Fibroblast of lung (primary cell): ENCODE measurements at regions not wholly inside any gene's neighbourhood (a gene's known extent, or its start where the extent isn't known, plus 50 kb on each side); places are given as distances from the start of the nearest gene placed in this dataset.

Experiments
- DNase-seq, 2 donors: peaks; one replicate each; pipeline versions ENCODE4 v3.0.0 to v3.0.0-alpha.2; 2010; ENCODE audit warnings: low read depth in 2 of 2
- H2AFZ ChIP-seq: 2 replicates; pipeline ENCODE4 v1.5.1; 2012; ENCODE audit warnings: low read length, control low read depth, inconsistent platforms
- H3K27ac ChIP-seq: 2 replicates; pipeline ENCODE4 v1.5.1; 2011; ENCODE audit warnings: low read length, control low read depth; ENCODE audit not compliant: insufficient read depth
- H3K27me3 ChIP-seq: 2 replicates; pipeline ENCODE4 v1.5.1; 2011; ENCODE audit warnings: mild to moderate bottlenecking, low read length; ENCODE audit not compliant: control insufficient read depth, insufficient read depth
- H3K36me3 ChIP-seq: 2 replicates; pipeline ENCODE4 v1.5.1; 2011; ENCODE audit warnings: low read length; ENCODE audit not compliant: control insufficient read depth, insufficient read depth
- H3K4me1 ChIP-seq: 2 replicates; pipeline ENCODE4 v1.5.1; 2011; ENCODE audit warnings: low read length; ENCODE audit not compliant: control insufficient read depth, insufficient read depth; ENCODE audit errors: extremely low read depth
- H3K4me2 ChIP-seq: 2 replicates; pipeline ENCODE4 v1.5.1; 2011; ENCODE audit warnings: low read length, control low read depth; ENCODE audit not compliant: insufficient read depth; ENCODE audit errors: extremely low read depth
- H3K4me3 ChIP-seq, 4 experiments: fragments of 200-600 bp in 1 of 4; sonication (generic) in 1 of 4; replicated peaks in 1 of 4; 2 replicates each; pipeline ENCODE4 v1.5.1; 2011 to 2016; ENCODE audit warnings: low read length in 4 of 4, low read depth in 3 of 4, mild to moderate bottlenecking in 3 of 4, control low read depth in 2 of 4, inconsistent platforms in 1 of 4, mixed read lengths in 1 of 4; ENCODE audit not compliant: insufficient read depth in 1 of 4; ENCODE audit errors: control extremely low read depth in 1 of 4
- H3K79me2 ChIP-seq: 2 replicates; pipeline ENCODE4 v1.5.1; 2012; ENCODE audit warnings: mild to moderate bottlenecking, low read length, inconsistent platforms; ENCODE audit not compliant: control insufficient read depth, insufficient read depth
- H3K9ac ChIP-seq: 2 replicates; pipeline ENCODE4 v1.5.1; 2011; ENCODE audit warnings: mild to moderate bottlenecking, low read length, control low read depth; ENCODE audit not compliant: insufficient read depth
- H3K9me3 ChIP-seq: 2 replicates; pipeline ENCODE4 v1.5.1; 2012; ENCODE audit warnings: low read depth, low read length; ENCODE audit not compliant: control insufficient read depth, insufficient read depth
- H4K20me1 ChIP-seq: 2 replicates; pipeline ENCODE4 v1.5.1; 2011; ENCODE audit warnings: low read length; ENCODE audit not compliant: control insufficient read depth, insufficient read depth; ENCODE audit errors: extremely low read depth
- EZH2 ChIP-seq: IDR thresholded peaks from 2 replicates; pipeline ENCODE4 v1.5.1; 2012; ENCODE audit warnings: low read length, control low read depth, mild to moderate bottlenecking; ENCODE audit errors: missing control alignments
- TF ChIP-seq, protein P1 (sequence below), 2 donors: IDR thresholded peaks in 1 of 2; conservative IDR thresholded peaks in 1 of 2; 1 replicate in 1 of 2; 2 replicates in 1 of 2; pipeline ENCODE4 v1.5.1; 2011 to 2012; ENCODE audit warnings: low read length in 2 of 2, control low read depth in 1 of 2, inconsistent platforms in 1 of 2, low read depth in 1 of 2, mild to moderate bottlenecking in 1 of 2

DNA sequence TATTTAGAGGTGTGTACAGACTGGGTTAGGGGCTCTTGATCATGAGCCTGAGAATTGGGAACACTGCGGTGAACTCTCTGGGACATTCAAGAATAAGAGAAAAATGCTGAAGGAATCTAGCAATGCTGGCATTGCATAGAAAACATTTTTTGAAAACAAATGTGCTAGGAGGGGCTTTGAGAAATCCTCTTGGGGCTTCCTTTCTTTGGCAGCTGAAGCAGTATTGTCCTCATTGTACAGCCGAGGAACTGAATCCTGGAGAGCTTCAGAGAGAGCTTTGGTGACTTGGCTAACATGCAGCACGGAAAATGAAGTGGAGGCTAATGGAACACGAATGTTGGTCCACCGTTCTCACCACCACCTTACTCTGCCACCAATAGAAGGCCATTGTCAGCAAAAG, 107.3 kb upstream of the EFEMP1 start:
- H3K79me2 ChIP-seq: no peaks in the 10 kb centered on the region
- H3K4me1 ChIP-seq: no peaks in the 10 kb centered on the region
- no peaks in the 10 kb centered on the region for H3K36me3 ChIP-seq
- H3K9me3 ChIP-seq: no peaks in the 10 kb centered on the region
- no peak overlapping the region for H2AFZ ChIP-seq
- peaks cover 3% of the 10 kb centered on the region for H3K27me3 ChIP-seq
- no peaks in the 10 kb centered on the region for H4K20me1 ChIP-seq
- no peak for DNase-seq
- no peak overlapping the region for H3K4me3 ChIP-seq
- no peak overlapping the region for H3K27ac ChIP-seq
- no peak overlapping the region for H3K9ac ChIP-seq
- TF ChIP-seq EZH2: no peak
- TF ChIP-seq, protein P1, sequence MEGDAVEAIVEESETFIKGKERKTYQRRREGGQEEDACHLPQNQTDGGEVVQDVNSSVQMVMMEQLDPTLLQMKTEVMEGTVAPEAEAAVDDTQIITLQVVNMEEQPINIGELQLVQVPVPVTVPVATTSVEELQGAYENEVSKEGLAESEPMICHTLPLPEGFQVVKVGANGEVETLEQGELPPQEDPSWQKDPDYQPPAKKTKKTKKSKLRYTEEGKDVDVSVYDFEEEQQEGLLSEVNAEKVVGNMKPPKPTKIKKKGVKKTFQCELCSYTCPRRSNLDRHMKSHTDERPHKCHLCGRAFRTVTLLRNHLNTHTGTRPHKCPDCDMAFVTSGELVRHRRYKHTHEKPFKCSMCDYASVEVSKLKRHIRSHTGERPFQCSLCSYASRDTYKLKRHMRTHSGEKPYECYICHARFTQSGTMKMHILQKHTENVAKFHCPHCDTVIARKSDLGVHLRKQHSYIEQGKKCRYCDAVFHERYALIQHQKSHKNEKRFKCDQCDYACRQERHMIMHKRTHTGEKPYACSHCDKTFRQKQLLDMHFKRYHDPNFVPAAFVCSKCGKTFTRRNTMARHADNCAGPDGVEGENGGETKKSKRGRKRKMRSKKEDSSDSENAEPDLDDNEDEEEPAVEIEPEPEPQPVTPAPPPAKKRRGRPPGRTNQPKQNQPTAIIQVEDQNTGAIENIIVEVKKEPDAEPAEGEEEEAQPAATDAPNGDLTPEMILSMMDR (conservative IDR thresholded peaks at IDR 0.05 in 1 of 2, IDR thresholded peaks at IDR 0.05 in 1 of 2; ENCODE audit: low read depth in 1 of 2, low read length in 2 of 2): no peak
- no peak overlapping the region for H3K4me2 ChIP-seq

DNA sequence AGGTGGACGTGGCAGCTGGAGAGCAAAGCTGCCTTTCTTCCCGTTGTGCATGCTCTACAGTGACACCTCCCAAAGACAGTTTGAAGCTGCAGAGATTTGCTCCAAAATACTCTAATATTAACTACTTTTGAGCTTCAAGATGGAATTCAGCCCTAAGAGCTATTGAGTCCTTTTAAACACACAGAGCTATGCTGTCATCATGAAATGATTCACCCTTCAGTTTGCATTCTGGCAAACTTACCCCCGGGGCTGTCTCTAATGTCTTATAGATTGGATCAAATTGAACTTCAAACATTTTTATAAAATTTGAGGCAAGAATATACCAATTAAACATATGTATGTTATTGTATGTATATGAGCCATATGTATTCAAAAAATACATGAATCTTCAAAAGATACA, 110.7 kb upstream of the EFEMP1 start:
- no peak overlapping the region for H3K4me2 ChIP-seq
- H3K79me2 ChIP-seq: no peaks in the 10 kb centered on the region
- H3K4me3 ChIP-seq: no peak overlapping the region
- DNase-seq: no peak
- no peak overlapping the region for H2AFZ ChIP-seq
- no peaks in the 10 kb centered on the region for H4K20me1 ChIP-seq
- no peaks in the 10 kb centered on the region for H3K9me3 ChIP-seq
- no peaks in the 10 kb centered on the region for H3K4me1 ChIP-seq
- H3K27me3 ChIP-seq: peaks cover 3% of the 10 kb centered on the region
- no peak for TF ChIP-seq EZH2
- TF ChIP-seq, protein P1 (conservative IDR thresholded peaks at IDR 0.05 in 1 of 2, IDR thresholded peaks at IDR 0.05 in 1 of 2; ENCODE audit: low read depth in 1 of 2, low read length in 2 of 2): no peak
- no peak overlapping the region for H3K27ac ChIP-seq
- no peaks in the 10 kb centered on the region for H3K36me3 ChIP-seq
- H3K9ac ChIP-seq: no peak overlapping the region

DNA sequence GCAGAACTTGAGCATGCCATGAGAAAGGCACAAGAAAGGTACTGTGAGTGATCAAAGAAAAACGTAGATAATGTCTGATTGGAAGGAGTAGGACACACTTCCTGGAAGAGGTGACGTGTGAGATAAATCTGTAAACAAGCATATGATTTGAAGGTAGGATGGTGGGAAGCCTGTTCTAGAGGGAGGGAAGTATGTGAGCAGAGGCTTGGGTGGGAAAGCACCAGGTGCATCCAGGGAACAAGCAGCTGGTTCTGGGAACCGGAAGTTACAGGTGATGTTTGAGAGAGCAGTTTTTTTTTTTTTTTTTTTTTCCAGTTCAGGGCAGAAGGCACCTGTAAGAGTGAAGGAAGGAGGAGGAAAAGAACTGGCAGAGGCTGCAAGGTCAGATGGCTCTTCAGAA, 116.6 kb upstream of the EFEMP1 start:
- Histone ChIP-seq H3K4me1 (no peaks in the 10 kb centered on the region), H3K4me3 (no peak overlapping the region), H4K20me1 (no peaks in the 10 kb centered on the region), H3K27me3 (no peaks in the 10 kb centered on the region), H3K79me2 (no peaks in the 10 kb centered on the region), H3K36me3 (no peaks in the 10 kb centered on the region), H3K9me3 (no peaks in the 10 kb centered on the region), H2AFZ (no peak overlapping the region), H3K4me2 (no peak overlapping the region), H3K9ac (no peak overlapping the region), H3K27ac (no peak overlapping the region)
- no peak for DNase-seq
- no peak for TF ChIP-seq EZH2

DNA sequence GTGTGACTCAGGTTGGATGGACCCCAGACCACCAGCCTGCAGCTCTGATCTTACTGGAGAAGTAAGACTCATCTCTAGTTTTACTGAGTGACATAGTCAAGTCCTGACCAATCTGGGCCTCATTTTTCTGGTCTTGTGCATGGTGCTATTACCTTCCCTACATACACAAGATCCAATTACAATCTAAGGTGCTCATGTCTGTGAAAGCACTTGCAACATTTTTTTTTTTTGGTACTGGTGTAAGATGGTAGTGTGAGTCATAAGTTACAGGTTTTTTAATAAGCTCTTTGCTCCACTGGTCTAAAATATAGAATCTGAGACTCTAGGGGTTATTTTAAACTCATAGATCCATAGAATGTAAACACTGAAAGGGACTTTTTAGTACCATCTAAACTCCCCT, 117.3 kb upstream of the EFEMP1 start:
- Histone ChIP-seq H3K9me3 (no peaks in the 10 kb centered on the region), H3K27ac (no peak overlapping the region), H4K20me1 (no peaks in the 10 kb centered on the region), H3K9ac (no peak overlapping the region), H2AFZ (no peak overlapping the region), H3K79me2 (no peaks in the 10 kb centered on the region), H3K36me3 (no peaks in the 10 kb centered on the region), H3K27me3 (no peaks in the 10 kb centered on the region), H3K4me3 (no peak overlapping the region), H3K4me2 (no peak overlapping the region), H3K4me1 (no peaks in the 10 kb centered on the region)
- no peak for DNase-seq
- TF ChIP-seq EZH2: no peak
- TF ChIP-seq, protein P1 (conservative IDR thresholded peaks at IDR 0.05 in 1 of 2, IDR thresholded peaks at IDR 0.05 in 1 of 2; ENCODE audit: low read depth in 1 of 2, low read length in 2 of 2): no peak
